ENCODE measurements at regions not wholly inside any gene's neighbourhood (a gene's known extent, or its start where the extent isn't known, plus 50 kb on each side); places are given as distances from the start of the nearest gene placed in this dataset.

DNA sequence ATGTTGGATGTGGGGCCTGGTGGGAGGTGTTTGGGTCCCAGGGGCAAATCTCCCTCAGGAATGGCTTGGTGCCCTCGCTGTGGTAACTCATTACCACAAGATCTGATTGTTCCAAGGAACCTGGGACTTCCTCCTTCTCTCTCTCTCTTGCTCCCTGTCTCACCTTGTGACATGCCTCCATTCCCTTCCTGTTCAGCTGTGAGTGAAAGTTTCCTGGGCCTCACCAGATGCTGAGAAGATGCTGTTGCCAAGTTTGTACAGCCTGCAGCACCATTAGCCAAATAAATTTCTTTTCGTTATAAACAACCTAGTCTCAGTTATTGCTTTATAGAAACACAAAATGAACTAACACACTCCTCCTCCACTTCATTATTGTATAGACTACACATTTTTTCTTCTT lies 759.8 kb upstream of the MDGA2 start:
- TF ChIP-seq EZH2 (IDR thresholded peaks at IDR 0.05) (no peak), EZH2phosphoT487 (IDR thresholded peaks at IDR 0.05) (no peak)

All from neural progenitor cell (in vitro differentiated cells).